Omental fat pad (tissue), 3 donors: ENCODE measurements at regions not wholly inside any gene's neighbourhood (a gene's known extent, or its start where the extent isn't known, plus 50 kb on each side); places are given as distances from the start of the nearest gene placed in this dataset.

Source experiments
- ATAC-seq: fragments of 150-250 bp; one replicate; pipeline ENCODE4 v1.9.1; 2016; ENCODE audit warnings: mild to moderate bottlenecking, moderate library complexity; ENCODE audit not compliant: low FRiP score
- DNase-seq: peaks from one replicate; pipeline ENCODE4 v3.0.0-alpha.2; 2019; ENCODE audit warnings: low spot score
- TF ChIP-seq, protein P1 (sequence below), 3 donors: fragments of 450-650 bp; IDR thresholded peaks; one replicate each; pipeline ENCODE4 v1.5.1; 2016 to 2017; ENCODE audit warnings: antibody characterized with exemption in 3 of 3, mild to moderate bottlenecking in 3 of 3, moderate library complexity in 2 of 3

DNA sequence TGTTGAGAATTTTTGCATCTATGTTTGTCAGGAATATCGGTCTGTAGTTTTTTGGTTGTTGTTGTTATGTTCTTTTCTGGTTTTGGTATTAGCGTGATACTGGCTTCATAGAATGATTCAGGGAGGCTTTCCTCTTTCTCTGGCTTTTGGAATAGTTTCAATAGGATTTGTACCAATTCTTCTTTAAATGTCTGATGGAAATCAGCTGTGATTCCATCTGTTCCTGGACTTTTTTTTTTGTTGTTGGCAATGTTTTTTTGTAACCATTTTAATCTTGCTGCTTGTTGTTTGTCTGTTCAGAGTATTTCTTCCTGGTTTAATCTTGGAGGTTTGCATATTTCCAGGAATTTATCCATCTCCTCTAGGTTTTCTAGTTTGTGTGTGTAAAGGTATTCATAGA, 81.5 kb upstream of the GK2 start:
- ATAC-seq (no peak), DNase-seq (no peak)
- TF ChIP-seq, protein P1, sequence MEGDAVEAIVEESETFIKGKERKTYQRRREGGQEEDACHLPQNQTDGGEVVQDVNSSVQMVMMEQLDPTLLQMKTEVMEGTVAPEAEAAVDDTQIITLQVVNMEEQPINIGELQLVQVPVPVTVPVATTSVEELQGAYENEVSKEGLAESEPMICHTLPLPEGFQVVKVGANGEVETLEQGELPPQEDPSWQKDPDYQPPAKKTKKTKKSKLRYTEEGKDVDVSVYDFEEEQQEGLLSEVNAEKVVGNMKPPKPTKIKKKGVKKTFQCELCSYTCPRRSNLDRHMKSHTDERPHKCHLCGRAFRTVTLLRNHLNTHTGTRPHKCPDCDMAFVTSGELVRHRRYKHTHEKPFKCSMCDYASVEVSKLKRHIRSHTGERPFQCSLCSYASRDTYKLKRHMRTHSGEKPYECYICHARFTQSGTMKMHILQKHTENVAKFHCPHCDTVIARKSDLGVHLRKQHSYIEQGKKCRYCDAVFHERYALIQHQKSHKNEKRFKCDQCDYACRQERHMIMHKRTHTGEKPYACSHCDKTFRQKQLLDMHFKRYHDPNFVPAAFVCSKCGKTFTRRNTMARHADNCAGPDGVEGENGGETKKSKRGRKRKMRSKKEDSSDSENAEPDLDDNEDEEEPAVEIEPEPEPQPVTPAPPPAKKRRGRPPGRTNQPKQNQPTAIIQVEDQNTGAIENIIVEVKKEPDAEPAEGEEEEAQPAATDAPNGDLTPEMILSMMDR (IDR thresholded peaks at IDR 0.05), result no peak

DNA sequence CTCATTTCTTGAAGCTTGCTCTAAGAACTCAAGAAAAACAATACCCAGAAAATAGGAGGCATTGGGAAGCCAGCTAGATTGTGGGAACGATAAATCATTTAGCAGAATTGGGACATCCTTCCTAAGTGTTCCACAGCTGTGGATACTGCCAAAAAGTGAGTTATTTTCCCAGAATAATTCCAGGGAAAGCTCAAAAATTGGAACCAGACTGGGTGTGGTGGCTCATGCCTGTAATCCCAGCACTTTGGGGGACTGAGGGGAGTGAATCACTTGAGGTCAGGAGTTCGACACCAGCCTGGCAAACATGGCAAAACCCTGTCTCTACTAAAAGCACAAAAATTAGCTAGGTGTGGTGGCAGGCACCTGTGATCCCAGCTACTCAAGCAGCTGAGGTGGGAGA, 68.2 kb upstream of the GK2 start:
- TF ChIP-seq, protein P1 (IDR thresholded peaks at IDR 0.05), result no peak
- no peak for ATAC-seq
- DNase-seq, result no peak

DNA sequence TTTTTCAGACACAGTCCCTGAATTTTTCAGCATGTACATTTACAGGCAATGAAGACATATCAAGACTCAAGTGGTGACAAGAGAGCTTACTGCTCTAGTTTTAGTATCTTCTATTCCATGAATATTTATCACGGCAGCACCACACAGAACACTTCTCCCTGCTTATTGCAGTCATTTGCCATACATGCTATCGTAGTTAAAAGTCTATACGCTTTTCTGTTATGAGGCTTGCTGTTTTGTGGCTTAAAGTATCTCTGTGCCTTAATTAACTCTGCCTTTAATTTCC, 65.4 kb upstream of the GK2 start:
- ATAC-seq, result no peak
- no peak for DNase-seq
- TF ChIP-seq, protein P1 (IDR thresholded peaks at IDR 0.05), result no peak

DNA sequence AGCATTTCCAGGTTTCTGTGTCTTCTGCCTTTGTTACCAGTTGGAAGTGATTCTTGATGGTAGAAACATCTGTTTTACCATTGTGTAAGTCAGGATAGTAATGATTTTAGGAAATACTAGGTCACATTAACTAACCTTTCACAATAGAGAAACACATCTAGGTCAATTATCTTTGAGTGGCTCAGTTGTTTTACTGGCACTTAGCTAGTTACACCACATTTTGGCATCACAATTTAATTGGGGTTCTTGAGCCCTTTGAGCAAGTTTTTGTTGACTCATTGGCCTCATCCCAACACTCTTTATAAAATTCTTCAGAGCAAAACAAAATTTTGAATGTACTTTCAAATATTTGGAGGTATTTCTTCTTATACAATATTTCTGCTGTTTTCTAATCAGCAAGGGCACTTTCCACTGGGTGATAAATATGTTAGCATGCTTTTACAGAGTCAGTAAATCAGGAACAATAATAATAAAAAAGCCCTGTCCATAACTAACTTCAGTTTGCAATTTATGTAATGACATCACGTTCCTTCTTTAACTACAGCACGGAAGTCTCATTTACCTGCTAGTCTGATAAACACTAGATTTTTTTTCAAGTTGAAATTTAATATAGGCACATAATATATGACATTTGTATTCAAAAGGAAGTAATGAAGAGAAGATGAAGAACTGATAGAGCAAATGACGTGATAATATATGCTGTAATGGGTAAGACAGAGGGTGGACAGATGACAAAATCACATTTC, 64.8 kb upstream of the GK2 start:
- TF ChIP-seq, protein P1 (IDR thresholded peaks at IDR 0.05), result no peak
- DNase-seq, result no peak
- ATAC-seq, result no peak

DNA sequence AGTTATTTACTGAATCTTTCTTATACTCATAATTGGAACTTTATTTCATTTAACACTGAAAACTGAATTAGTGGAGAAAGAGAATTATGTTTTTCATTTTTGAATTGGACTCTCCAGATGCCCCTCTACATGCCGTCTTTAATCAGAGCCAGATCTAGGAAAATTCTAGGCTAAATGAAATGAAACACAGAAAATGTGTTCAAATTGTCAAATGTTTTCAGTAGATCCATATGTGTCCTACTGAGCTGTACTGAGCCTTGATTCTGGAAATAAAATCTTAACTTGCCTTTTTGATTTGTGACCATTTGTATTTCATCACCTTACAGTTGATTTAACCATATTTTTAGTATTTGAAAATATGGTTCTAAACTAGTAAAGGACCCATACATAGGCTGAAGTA, 64.0 kb upstream of the GK2 start:
- TF ChIP-seq, protein P1 (IDR thresholded peaks at IDR 0.05), result no peak
- ATAC-seq, result no peak
- no peak for DNase-seq

DNA sequence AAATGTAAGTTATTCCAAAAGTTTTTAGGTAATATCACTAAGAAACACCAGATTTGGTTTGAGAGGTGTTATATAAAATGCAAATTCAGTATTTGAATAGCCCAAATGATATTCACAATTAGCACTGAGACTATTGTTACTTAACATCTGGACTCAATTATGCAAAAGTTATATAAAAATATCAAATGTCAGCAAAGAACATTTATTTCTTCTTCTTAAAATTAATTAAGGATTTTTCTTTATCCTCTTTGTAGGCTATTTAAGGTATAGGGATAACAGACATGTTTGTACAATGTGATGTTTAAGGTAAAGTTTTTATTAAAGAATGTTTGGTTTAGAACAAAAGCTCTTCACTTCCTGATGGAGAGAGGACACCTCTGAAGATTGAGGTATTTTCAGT, 63.3 kb upstream of the GK2 start:
- DNase-seq (no peak), ATAC-seq (no peak)
- TF ChIP-seq, protein P1 (IDR thresholded peaks at IDR 0.05), result no peak

DNA sequence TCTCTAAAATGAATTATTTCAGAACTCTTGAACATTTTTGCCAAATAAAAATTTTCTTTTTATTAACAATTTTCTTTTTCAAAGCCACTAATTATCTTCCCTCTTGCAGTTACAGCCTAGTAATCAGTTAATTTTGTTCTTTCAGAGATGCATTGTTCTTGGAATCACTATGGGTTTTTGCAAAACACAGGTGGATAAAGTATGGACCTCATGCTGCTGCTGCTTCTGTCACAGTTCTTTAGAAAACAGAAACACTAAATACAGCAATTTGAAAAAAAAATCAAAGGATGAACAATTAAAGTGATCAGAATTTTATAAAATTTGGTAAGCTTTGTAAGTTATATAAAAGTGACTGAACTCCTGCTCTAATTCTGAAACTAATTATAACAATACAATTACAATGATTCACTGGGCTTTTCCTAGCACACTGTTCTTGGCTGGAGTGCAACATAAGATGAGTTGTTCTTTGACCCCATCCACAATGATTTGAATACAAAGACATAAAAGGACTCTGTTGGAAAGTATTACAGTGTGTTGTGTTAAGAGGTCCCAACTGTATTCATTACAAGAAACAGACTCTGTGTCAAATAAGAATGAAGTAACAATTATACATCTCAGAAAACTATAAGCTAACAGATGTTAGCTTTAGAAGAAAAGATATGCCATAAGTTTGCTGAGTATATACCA, 59.4 kb upstream of the GK2 start:
- TF ChIP-seq, protein P1 (IDR thresholded peaks at IDR 0.05), result no peak
- ATAC-seq, result no peak

More for the DNA sequence above, 59.4 kb upstream of the GK2 start:
- no peak for DNase-seq
